AG09319 (cell line): ENCODE measurements at regions not wholly inside any gene's neighbourhood (a gene's known extent, or its start where the extent isn't known, plus 50 kb on each side); places are given as distances from the start of the nearest gene placed in this dataset.

Experiments
- DNase-seq: peaks from one replicate; pipeline ENCODE4 v3.0.0-alpha.2; 2010; ENCODE audit warnings: low read depth; ENCODE audit errors: extremely low read depth
- TF ChIP-seq, protein P1 (sequence below): IDR thresholded peaks from 2 replicates; pipeline ENCODE4 v1.5.1; 2011; ENCODE audit warnings: low read depth, mild to moderate bottlenecking, inconsistent platforms, low read length, moderate library complexity

DNA sequence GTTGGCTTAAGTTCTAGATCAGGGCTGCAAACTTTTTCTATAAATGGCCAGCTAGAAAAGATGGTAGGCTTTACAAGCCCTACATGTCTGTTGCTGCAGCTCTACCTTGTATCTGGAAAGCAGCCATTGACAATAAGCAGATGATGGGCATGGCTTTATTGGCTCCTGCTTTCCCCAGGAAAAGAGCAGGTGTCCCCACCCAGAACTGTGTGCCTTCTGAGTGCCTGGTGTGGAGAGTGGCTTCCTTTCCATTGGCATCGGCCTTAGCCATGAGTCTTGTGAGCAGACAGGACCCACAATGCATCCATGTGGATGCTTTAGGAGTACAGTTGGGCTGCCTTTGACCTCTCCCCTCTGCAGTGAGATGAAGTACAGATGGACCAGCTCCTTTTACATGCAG is 120.2 kb downstream of the CD8B2 start:
- TF ChIP-seq, protein P1, sequence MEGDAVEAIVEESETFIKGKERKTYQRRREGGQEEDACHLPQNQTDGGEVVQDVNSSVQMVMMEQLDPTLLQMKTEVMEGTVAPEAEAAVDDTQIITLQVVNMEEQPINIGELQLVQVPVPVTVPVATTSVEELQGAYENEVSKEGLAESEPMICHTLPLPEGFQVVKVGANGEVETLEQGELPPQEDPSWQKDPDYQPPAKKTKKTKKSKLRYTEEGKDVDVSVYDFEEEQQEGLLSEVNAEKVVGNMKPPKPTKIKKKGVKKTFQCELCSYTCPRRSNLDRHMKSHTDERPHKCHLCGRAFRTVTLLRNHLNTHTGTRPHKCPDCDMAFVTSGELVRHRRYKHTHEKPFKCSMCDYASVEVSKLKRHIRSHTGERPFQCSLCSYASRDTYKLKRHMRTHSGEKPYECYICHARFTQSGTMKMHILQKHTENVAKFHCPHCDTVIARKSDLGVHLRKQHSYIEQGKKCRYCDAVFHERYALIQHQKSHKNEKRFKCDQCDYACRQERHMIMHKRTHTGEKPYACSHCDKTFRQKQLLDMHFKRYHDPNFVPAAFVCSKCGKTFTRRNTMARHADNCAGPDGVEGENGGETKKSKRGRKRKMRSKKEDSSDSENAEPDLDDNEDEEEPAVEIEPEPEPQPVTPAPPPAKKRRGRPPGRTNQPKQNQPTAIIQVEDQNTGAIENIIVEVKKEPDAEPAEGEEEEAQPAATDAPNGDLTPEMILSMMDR: no peak
- DNase-seq: no peak

DNA sequence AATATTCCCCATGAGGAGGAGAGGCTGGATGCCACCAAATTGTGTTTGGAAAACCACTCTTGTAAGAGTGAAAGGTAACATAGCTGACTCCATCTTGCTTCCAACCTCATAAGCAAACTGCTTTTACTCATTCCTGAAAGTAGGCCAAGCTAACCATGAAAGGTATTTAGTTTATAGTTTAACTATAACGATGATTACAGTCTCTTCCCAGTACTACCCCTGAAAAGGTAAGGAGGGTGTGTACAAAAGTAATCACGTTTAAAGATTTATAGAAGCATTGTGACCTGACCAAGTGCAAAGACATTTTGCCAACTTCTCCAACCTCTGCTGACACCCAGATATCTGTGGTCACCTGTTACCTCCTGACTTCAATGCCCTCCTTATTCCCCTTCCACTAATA is 122.6 kb downstream of the CD8B2 start:
- DNase-seq: no peak
- TF ChIP-seq, protein P1: no peak

DNA sequence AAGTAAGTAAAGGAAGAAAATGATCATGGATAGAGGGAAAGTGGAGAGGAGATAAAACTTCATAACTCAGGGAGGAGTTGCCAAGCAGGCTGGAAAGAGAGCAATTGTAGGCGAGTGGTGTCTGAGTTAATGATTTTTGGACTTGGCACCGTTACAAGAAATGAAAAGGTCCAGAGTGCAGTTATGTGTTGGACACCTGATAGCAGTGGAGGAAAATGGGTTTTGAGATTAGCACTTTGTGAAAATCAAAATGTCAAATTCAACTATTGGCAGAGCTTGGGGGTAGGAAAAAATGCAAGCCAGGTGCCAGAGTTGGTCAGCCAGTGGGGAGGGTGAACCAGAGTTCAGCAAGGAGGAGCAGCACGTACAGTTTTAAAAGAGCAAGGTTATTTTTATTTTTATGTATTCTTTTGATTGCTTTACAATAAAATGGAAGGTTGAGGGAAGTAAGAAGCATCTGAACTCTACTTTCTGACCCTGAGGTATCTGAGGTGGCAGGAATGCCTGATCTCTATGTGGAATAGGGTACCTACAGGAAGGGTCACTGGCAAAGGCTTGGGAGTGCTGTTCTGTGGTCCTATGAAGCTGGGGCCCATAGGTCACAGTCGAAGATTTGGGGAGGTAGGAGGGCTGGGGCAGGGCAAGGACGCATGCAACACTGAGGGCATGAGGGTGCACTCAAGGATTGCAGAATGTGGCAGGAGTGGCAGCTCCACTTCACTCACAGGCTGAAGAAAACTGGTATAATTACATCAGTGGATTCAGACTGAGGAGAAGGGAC is 127.5 kb downstream of the CD8B2 start:
- DNase-seq: no peak
- TF ChIP-seq, protein P1: no peak

DNA sequence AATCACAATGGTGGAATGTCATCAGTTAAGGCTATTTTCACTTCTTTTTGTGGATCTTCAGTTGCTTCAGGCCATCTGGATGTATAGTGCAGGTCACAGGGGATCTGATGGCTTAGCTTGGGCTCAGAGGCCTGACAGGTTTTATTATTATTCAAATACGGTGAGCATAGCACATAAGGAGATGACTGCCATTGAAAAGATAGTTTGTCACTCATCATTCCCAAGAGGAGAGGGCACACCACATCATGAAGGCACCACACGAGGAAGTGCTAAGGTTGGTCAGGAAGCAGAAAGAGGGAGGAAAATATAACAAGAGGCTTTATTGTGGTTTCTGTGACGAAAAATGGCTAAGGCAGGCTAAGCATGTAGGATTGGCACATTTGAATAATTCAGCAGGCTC is 131.4 kb downstream of the CD8B2 start:
- DNase-seq: no peak
- TF ChIP-seq, protein P1: no peak

DNA sequence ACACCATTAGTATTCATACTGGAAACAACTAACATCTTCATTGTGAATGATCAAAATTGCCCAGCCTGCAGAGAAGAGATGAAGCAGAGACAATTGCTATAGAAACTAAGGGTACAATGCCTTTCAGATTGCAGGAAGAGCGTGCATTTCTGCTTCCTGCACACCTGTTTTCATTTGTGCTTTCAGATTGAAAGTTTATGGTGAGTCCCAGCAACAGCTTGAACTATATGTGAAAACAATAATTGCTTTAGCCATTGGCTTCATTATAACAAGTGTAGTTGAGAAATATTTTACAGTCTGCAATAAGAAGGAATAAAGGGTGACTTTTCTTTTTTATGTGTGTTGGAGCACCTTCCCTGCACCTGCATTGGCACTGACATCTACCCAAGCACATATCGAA is 136.3 kb downstream of the CD8B2 start:
- TF ChIP-seq, protein P1: no peak
- DNase-seq: no peak

DNA sequence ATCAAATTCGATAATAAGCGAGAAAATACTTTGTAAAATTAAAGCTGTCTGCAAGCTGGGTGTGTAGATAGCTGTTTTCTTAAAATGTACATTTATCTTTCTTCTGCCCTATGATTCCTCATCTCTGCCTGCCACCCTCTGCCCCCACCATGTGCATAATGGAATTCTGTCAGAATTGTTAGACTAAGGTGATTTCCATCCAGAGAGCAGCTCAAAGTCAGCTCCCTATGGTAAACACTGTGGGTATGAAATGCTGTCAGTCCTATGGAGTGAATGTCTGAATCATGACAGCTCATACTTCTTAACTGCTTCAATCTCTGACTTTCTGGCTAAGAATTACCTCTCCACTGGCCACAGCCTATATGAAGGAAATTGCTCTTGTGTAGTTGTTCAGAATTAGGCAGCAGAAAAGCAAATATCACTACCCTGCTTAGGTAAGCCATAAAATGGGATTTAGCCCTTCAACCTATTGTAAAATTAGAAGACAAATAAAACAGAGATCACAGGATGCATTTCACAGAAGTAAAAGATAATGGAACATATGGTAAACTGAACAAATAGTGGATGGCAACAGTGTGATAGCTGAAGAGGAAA is 137.7 kb downstream of the CD8B2 start:
- no peak for DNase-seq
- TF ChIP-seq, protein P1: no peak

DNA sequence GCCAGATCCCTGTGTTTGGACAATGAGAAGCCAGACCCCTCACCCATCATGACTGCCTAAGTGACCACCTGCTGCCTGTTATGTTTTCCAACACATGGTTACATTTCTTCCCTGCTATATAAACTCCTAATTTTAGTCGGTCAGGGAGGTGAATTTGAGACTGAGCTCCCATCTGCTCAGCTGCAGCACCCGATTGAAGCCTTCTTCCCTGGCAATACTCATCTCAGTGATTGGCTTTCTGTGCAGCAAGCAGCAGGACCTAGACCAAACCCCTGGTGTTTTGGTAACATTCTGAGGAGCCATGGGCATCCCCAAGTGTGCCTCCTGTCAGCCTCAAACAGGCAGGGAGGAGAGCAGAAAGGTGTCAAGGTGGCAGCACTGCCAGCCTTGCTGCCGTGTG is 141.2 kb downstream of the CD8B2 start:
- DNase-seq: no peak
- TF ChIP-seq, protein P1: no peak
